ENCODE measurements at regions not wholly inside any gene's neighbourhood (a gene's known extent, or its start where the extent isn't known, plus 50 kb on each side); places are given as distances from the start of the nearest gene placed in this dataset.

DNA sequence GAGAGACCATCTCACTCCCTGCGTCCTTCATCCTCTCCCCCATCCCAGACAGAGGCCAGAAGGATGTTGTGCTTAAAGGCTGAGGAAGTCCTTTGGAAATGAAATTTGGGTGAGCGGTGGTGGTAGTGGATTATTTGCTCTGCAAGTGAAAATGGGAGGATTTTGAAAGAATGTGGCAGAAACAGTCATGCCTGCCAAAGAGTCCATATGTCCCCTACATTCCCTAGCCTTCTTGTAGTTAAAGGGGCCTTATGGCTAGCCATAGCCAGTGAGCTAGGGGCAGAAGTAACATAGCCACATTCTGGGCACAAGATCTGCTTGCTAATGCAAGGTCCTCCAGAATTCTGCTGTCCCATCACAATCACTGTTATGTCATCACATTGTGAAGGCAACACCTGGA is 360.2 kb upstream of the TSHZ3 start:
- H3K9me3 Mint-ChIP-seq = no peaks in the 10 kb centered on the region
- no peak overlapping the region for H3K27ac Mint-ChIP-seq
- H3K27me3 Mint-ChIP-seq = no peaks in the 10 kb centered on the region
- no peak overlapping the region for H3K4me3 Mint-ChIP-seq
- no peaks in the 10 kb centered on the region for H3K36me3 Mint-ChIP-seq
- H3K4me1 Mint-ChIP-seq = no peaks in the 10 kb centered on the region
- no peak for DNase-seq

GRCh38 chr19:31715249-31715945 is 366.2 kb upstream of the TSHZ3 start:
- no peaks in the 10 kb centered on the region for H3K36me3 Mint-ChIP-seq
- no peak overlapping the region for H3K4me3 Mint-ChIP-seq
- no peaks in the 10 kb centered on the region for H3K4me1 Mint-ChIP-seq
- H3K27me3 Mint-ChIP-seq = no peaks in the 10 kb centered on the region
- no peak overlapping the region for H3K27ac Mint-ChIP-seq
- DNase-seq = no peak
- H3K9me3 Mint-ChIP-seq = no peaks in the 10 kb centered on the region

GRCh38 chr19:31716826-31717225 is 367.6 kb upstream of the TSHZ3 start:
- no peak for DNase-seq
- Mint-ChIP-seq H3K4me3 (no peak overlapping the region), H3K9me3 (no peaks in the 10 kb centered on the region), H3K36me3 (no peaks in the 10 kb centered on the region), H3K27me3 (peaks cover 3% of the 10 kb centered on the region), H3K27ac (no peak overlapping the region), H3K4me1 (no peaks in the 10 kb centered on the region)

- Mint-ChIP-seq H3K4me3 (no peak overlapping the region), H3K9me3 (no peaks in the 10 kb centered on the region), H3K4me1 (no peaks in the 10 kb centered on the region), H3K27ac (no peak overlapping the region), H3K27me3 (peaks cover 3% of the 10 kb centered on the region), H3K36me3 (no peaks in the 10 kb centered on the region)
- no peak for DNase-seq
Observed at GRCh38 chr19:31717269-31717923, 368.2 kb upstream of the TSHZ3 start.

- H3K4me3 Mint-ChIP-seq = no peak overlapping the region
- peaks cover 3% of the 10 kb centered on the region for H3K27me3 Mint-ChIP-seq
Observed at GRCh38 chr19:31718032-31718431, 368.8 kb upstream of the TSHZ3 start.

GRCh38 chr19:31718898-31719297 is 369.7 kb upstream of the TSHZ3 start:
- Mint-ChIP-seq H3K36me3 (no peaks in the 10 kb centered on the region), H3K4me3 (no peak overlapping the region), H3K9me3 (no peaks in the 10 kb centered on the region), H3K27me3 (peaks cover 3% of the 10 kb centered on the region), H3K4me1 (no peaks in the 10 kb centered on the region), H3K27ac (no peak overlapping the region)
- DNase-seq = no peak

More at GRCh38 chr19:31718032-31718431, 368.8 kb upstream of the TSHZ3 start:
- Mint-ChIP-seq H3K9me3 (no peaks in the 10 kb centered on the region), H3K36me3 (no peaks in the 10 kb centered on the region), H3K27ac (no peak overlapping the region), H3K4me1 (no peaks in the 10 kb centered on the region)
- DNase-seq = no peak

- Mint-ChIP-seq H3K9me3 (no peaks in the 10 kb centered on the region), H3K36me3 (no peaks in the 10 kb centered on the region), H3K27ac (no peak overlapping the region), H3K4me1 (no peaks in the 10 kb centered on the region), H3K4me3 (no peak overlapping the region), H3K27me3 (peaks cover 3% of the 10 kb centered on the region)
- DNase-seq = no peak
Observed at GRCh38 chr19:31723101-31723500, 373.9 kb upstream of the TSHZ3 start.

DNA sequence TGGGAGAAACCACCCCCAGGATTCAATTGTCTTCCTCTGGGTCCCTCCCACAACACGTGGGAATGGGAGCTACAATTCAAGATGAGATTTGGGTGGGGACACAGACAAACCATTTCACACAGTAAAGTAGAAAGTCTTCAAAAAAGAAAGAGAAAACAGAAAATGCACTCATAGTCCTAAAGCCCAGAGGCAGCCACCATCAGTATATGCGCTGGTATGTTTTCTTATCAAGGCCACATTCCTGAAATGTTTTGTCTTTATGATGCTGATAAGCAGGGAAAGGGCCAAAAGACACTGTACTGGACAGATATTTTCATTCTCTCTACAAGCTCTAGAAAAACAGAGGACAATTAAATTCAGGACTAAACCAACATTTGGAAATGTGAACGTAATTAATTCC is 375.8 kb upstream of the TSHZ3 start:
- Mint-ChIP-seq H3K4me1 (no peaks in the 10 kb centered on the region), H3K36me3 (no peaks in the 10 kb centered on the region), H3K27ac (no peak overlapping the region), H3K27me3 (peaks cover 3% of the 10 kb centered on the region), H3K9me3 (no peaks in the 10 kb centered on the region), H3K4me3 (no peak overlapping the region)
- DNase-seq = no peak

GRCh38 chr19:31727536-31727935 is 378.3 kb upstream of the TSHZ3 start:
- no peak for DNase-seq
- H3K4me3 Mint-ChIP-seq = no peak overlapping the region
- H3K27me3 Mint-ChIP-seq = no peaks in the 10 kb centered on the region
- H3K27ac Mint-ChIP-seq = no peak overlapping the region
- H3K4me1 Mint-ChIP-seq = no peaks in the 10 kb centered on the region
- H3K9me3 Mint-ChIP-seq = no peaks in the 10 kb centered on the region
- no peaks in the 10 kb centered on the region for H3K36me3 Mint-ChIP-seq

DNA sequence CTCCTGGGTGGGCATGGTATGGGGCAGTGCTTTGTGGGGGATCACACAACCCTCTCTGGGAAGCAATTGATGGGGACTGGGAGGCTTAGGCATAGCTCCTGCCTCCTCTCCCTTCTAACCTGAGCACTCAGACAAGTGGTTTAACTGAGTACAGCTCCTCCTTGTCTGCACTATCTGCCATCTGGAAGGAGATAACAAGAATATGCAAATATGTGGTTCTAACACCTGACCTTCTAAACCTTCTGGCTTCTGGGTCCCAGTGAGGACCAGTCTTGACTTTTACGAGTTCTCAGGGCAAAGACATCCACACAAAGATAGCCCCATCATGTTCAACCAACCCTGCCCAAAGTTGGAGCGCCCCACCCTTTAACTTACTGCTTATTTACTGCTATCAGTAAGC is 381.0 kb upstream of the TSHZ3 start:
- Mint-ChIP-seq H3K27ac (no peak overlapping the region), H3K36me3 (no peaks in the 10 kb centered on the region), H3K27me3 (no peaks in the 10 kb centered on the region), H3K4me1 (no peaks in the 10 kb centered on the region), H3K9me3 (peaks cover 2% of the 10 kb centered on the region), H3K4me3 (no peak overlapping the region)
- DNase-seq = no peak

- no peak for DNase-seq
- Mint-ChIP-seq H3K27ac (no peak overlapping the region), H3K36me3 (no peaks in the 10 kb centered on the region), H3K27me3 (no peaks in the 10 kb centered on the region), H3K4me3 (no peak overlapping the region), H3K4me1 (no peaks in the 10 kb centered on the region), H3K9me3 (peaks cover 2% of the 10 kb centered on the region)
Observed at GRCh38 chr19:31733591-31733990, 384.4 kb upstream of the TSHZ3 start.

GRCh38 chr19:31742249-31742648 is 393.0 kb upstream of the TSHZ3 start:
- no peaks in the 10 kb centered on the region for H3K36me3 Mint-ChIP-seq
- H3K9me3 Mint-ChIP-seq = no peaks in the 10 kb centered on the region

GRCh38 chr19:31745731-31746130 is 396.5 kb upstream of the TSHZ3 start:
- Mint-ChIP-seq H3K4me3 (no peak overlapping the region), H3K4me1 (no peaks in the 10 kb centered on the region), H3K36me3 (no peaks in the 10 kb centered on the region), H3K27me3 (no peaks in the 10 kb centered on the region), H3K27ac (no peak overlapping the region), H3K9me3 (no peaks in the 10 kb centered on the region)
- DNase-seq = no peak

More at GRCh38 chr19:31742249-31742648, 393.0 kb upstream of the TSHZ3 start:
- DNase-seq = no peak
- Mint-ChIP-seq H3K4me1 (no peaks in the 10 kb centered on the region), H3K27me3 (no peaks in the 10 kb centered on the region), H3K27ac (no peak overlapping the region), H3K4me3 (no peak overlapping the region)

DNA sequence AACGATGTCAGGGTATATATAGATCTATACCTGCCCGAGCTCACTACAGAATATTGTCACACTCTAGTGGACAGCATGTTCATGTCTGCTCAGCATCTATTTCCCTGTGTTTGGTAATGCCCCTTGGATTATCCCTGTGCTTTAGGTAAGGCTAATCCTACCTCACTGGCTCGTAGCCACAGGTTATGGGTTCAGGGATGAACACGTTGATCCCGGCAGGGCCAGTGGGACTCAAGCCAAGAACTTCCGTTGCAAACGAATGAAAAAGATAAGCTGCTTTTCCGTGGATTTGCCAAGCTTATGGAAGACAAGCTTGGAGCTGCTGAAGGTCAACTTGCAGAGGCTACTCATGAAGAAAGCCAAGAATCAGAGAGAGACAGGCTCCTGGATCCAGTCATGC is 400.0 kb upstream of the TSHZ3 start:
- DNase-seq = no peak
- no peak overlapping the region for H3K27ac Mint-ChIP-seq
- H3K9me3 Mint-ChIP-seq = no peaks in the 10 kb centered on the region
- no peaks in the 10 kb centered on the region for H3K36me3 Mint-ChIP-seq
- H3K4me1 Mint-ChIP-seq = no peaks in the 10 kb centered on the region
- H3K4me3 Mint-ChIP-seq = no peak overlapping the region
- peaks cover 7% of the 10 kb centered on the region for H3K27me3 Mint-ChIP-seq

DNA sequence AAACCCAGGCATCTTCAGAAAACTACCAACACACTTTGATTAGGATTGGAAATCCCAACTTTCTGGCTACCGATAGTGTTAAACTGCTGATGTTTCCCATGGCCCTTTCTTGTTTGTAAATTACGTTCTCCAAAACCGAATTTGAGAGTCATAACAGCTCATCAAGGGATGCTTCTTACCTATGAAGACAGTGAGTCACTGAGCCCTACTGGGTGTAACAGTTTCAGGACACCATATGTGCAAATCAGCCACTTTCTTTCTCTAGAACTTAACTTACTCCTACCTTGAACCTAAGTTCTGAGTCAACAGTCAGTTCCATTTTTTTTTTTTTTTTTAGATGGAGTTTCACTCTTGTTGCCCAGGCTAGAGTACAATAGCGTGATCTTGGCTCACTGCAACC is 410.1 kb upstream of the TSHZ3 start:
- peaks cover 5% of the 10 kb centered on the region for H3K9me3 Mint-ChIP-seq
- DNase-seq = no peak

GRCh38 chr19:31761281-31761913 is 412.2 kb upstream of the TSHZ3 start:
- H3K27ac Mint-ChIP-seq = no peak overlapping the region
- H3K4me1 Mint-ChIP-seq = no peaks in the 10 kb centered on the region
- no peaks in the 10 kb centered on the region for H3K36me3 Mint-ChIP-seq
- DNase-seq = no peak
- H3K27me3 Mint-ChIP-seq = peaks cover 7% of the 10 kb centered on the region
- H3K9me3 Mint-ChIP-seq = peaks cover 3% of the 10 kb centered on the region
- H3K4me3 Mint-ChIP-seq = no peak overlapping the region

More for the DNA sequence above, 410.1 kb upstream of the TSHZ3 start:
- Mint-ChIP-seq H3K27ac (no peak overlapping the region), H3K27me3 (peaks cover 7% of the 10 kb centered on the region), H3K4me1 (no peaks in the 10 kb centered on the region), H3K4me3 (no peak overlapping the region), H3K36me3 (no peaks in the 10 kb centered on the region)
